HUDEP-2 (cell line): ENCODE measurements at regions not wholly inside any gene's neighbourhood (a gene's known extent, or its start where the extent isn't known, plus 50 kb on each side); places are given as distances from the start of the nearest gene placed in this dataset.

ENCODE experiments used
- DNase-seq, 76 experiments: peaks; one replicate each; lab custom pipeline; 2025; ENCODE audit not compliant: unreplicated experiment in 76 of 76; lab: John Stamatoyannopoulos, UW

DNA sequence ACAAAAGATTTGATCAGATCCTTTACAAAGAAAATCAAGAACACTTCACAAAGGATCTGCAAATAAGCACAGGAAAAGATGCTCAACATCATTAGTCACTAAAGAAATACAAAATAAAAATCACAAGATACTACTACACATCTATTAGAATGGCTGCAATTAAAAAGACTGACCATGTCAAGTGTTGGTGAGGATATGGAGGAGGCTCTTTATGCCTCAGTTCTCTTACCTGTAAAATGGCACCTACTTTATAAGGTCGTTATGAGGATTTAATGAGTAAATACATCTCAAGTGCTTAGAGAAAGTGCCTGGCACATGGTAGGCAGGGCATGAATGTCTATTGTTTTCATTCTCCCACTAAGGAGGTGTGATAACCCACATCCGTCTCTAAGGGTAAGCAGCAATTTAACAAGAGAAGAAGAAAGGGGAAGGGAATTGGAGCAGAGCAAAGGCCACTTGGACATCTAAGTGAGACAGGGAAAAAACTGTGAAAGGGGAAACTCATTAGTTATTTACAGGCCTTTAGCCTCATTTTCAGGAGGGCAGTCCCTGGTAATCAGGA, 157.5 kb upstream of the NFE2L3 start:
- DNase-seq = no peak

- DNase-seq = no peak
Observed at GRCh38 chr7:25995216-25995615, 156.8 kb upstream of the NFE2L3 start.

- no peak for DNase-seq
Observed at GRCh38 chr7:25996006-25996408, 156.0 kb upstream of the NFE2L3 start.

GRCh38 chr7:25998499-25998898, 153.5 kb upstream of the NFE2L3 start:
- no peak for DNase-seq

GRCh38 chr7:26000841-26001240, 151.2 kb upstream of the NFE2L3 start:
- no peak for DNase-seq

DNA sequence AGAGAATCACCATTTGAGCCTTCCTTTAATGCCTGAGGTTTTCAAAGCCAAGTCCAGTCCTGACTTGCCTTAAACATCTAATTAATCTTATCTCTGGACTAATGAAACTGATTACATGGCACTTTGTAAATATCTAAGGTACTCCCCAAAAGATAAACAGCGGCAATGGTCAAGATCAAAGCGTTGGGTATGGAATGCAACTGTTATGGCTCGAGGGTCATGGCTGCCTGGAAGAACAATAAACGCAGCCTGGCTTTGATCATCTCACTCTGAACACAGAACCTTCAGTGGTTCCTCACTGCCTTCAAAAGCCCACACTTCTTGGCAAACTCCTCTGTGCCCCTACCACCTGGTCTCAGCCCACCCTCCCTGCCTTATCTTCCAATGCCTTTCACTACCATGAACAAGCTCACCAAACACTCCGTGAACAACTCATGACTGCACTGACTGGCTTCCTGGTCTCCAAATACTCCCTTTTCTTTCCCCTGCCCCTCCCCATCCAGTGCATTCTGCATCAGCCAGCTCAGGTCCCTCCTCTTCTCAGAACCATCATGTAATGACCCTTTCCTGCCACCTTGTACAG, 150.2 kb upstream of the NFE2L3 start:
- no peak for DNase-seq

DNA sequence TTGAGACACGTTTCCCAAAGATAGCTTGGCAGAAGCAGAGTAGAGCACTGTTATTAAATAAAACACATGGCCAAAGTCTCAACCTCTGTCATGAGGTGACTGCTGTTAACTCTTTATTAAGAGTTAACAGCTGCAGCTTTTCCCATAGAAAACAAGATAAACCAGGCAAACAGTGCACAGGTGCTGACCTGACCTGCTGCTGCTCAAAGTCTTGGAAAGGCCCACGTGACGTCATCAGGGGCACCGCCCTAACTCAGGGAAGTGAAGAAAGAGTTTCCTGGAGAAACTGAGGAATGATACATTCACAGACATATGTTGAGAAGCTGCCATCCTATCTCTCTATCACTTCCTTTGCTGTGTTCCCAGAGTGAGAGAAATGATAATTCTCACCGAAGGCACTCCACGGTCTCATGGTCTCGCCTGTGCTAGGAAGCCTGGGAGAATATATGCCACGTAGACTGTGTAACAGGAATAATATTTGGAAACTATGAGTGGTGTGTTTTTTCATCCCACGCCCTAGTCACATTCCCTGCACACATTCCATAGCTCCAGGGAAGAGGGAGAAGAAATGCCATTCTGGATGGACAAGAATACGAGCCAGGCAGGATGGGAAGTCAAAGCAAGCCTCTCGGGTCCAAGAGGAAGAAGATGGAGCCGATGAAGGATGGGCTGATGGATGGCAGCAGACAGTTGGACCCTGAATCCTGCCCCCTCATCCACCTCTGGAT, 146.2 kb upstream of the NFE2L3 start:
- DNase-seq = no peak

DNA sequence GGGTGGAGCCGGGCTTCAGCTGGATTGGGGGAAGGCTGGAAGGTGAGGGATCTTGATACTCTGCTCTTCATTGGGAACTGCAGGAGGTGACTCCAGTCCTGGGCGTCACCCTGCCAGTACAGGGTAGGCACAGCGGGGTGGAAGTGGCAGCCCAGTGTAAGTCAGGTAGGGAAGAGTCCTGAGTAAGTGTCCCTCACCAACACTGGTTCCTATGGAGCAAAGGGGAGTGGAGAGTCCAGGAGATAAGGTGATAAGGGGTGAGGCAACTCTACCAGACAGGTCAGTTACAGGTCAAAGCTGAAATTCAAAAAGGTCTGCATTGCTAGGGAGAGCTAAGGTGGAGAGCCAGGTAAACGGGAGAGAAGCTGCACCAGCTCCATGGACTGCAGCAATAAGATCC, 145.6 kb upstream of the NFE2L3 start:
- DNase-seq = no peak

GRCh38 chr7:26007510-26007909, 144.5 kb upstream of the NFE2L3 start:
- no peak for DNase-seq

DNA sequence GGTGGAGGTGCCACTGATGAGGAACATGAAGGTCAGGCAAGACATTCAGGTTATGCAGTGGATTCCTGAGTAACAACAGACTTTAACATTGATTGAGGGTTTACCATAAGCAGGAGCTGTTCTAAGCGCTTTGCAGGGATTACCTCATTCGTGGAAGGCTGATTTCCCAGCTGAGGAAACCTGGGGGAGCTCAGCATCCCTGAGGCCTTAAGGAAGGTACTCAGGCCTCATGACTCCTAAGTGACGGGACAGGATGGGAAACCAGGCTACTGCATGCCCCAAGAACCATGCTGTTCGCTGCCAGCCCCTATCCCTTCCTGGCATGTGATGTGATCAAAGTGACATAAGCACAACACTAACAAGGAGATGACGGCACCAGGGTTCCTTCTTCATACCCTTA, 143.6 kb upstream of the NFE2L3 start:
- no peak for DNase-seq

GRCh38 chr7:26011039-26011696, 140.8 kb upstream of the NFE2L3 start:
- DNase-seq = no peak

DNA sequence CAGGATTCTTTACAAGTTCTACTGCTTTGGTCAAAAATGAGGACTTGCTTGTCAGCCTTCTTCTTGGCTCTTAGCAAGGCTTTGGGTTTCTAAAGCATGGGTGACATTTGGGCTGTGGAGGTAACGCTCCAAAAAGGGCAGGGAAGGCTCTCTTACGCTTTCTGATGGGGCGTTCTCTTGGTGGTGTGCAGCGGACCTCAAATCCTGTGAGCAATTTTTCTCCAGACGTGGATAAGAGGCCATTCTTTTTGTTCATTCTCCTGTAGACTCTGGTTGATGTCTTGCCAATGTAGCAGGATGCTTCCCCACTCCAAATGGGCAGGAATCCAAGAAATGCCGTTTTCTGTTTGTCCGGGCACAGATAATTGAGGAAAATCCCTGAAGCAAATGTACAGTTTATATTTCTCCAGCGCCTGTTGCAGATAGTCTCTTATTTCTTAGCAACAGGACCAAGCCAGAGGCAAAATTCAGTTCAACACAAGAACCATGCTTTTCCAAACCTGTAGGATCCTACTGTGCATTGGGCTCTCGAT, 138.4 kb upstream of the NFE2L3 start:
- DNase-seq = no peak

DNA sequence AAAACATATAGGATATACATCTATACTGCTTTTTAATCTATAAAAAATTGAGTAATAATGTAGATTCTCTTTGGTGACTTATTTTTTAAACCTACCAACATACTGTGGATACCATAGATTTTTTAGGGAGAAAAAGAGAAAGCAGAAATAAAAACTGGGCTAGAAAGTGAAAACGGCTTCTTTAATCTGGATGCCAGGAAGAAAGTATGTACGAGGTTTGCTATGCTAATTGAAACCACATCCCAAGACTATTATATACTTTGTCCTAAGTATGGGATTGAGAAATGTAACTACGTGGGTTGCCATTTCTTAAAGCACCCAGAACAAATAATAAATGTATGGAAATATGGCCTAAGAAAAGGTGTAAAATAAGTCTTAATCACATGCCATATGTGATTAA, 129.0 kb upstream of the NFE2L3 start:
- DNase-seq = no peak

DNA sequence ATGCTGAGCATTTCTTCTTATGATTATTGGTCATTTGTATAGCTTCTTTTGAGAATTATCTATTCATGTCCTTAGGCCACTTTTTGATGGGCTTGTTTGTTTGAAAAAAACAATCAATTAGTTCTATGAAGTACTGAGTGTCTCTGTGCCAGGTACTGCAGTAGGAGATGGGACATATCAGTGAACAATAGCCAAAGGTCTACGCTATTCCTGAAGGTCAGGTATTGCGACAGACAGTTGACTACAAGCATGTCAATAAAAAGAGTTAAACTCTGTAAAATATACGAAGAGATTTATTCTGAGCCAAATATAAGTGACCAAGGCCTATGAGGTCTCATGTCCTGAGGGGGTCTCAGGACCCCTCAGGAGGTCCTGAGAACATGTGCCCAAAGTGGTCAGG, 122.1 kb upstream of the NFE2L3 start:
- no peak for DNase-seq

GRCh38 chr7:26034391-26034790, 117.6 kb upstream of the NFE2L3 start:
- DNase-seq = no peak

DNA sequence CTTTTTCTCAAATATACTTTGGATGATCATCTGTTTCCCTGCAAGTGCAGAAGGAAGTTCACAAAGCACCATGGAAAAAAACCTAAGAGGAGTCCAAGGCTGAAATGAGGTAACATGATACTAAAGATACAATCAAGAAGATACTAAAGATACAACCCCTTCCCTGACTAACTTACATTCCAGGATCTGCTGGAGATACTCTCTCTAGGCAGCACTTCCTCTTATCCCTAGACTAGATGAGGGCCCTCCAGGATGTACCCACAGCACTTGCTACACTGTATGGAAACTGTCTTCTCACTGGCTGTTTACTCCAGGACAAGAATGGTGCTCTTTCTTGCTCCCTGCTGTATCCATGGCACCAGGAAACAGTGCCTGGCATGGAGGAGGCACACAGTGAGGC, 116.4 kb upstream of the NFE2L3 start:
- DNase-seq = no peak

GRCh38 chr7:26036092-26036491, 115.9 kb upstream of the NFE2L3 start:
- DNase-seq = no peak

DNA sequence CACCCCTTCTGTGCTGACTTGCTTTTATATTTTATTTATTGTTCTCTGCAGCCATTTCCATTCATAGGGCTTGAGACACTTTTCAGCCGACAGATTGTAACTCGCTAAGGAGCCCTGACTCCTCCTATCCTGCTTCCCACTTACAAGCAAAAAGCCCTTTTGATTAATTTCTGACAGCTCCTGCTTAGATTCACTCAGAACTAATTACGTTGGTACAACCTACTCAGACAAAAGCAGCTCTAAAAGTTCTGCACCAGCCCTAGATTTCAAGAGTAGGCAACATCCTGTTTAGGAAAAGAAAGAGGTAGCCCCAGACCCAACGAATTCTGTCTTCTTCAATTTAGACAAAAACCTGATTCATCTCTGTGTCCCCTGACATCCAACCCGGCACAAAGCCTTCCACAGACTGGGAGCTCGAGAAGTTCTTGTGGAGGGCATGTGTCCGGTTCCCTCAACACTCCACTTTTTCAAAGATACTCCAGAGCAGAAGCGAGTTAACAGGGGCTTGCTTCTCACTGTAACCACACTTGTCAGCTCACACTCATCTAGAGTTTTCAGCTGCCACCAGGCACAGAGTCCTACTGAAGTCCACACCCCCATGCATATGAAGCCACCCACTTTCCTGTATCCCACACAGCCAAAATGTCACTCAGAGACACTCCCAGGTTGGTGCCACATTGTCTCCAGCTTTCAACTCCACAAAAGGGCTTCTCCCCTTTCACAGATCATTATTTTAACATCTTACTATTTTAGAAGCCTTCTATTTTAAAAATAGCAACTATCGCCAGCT, 113.6 kb upstream of the NFE2L3 start:
- DNase-seq = no peak

GRCh38 chr7:26040085-26040484, 111.9 kb upstream of the NFE2L3 start:
- no peak for DNase-seq

DNA sequence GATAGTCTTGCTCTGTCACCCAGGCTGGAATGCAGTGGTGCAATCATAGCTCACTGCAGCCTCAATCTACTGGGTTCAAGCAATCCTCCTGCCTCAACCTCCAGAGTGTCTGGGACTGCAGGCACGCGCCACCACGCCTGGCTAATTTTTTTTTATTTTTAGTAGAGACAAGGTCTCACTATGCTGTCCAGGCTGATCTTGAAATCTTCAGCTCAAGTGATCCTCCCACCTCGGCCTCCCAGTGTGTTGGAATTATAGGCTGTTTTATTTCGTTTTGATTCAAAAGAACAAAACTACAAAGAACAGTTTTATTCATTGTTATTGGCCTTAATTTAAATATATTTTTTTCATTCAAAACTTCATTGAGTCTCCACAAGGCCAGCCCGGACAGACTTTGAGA, 109.8 kb upstream of the NFE2L3 start:
- DNase-seq = no peak

DNA sequence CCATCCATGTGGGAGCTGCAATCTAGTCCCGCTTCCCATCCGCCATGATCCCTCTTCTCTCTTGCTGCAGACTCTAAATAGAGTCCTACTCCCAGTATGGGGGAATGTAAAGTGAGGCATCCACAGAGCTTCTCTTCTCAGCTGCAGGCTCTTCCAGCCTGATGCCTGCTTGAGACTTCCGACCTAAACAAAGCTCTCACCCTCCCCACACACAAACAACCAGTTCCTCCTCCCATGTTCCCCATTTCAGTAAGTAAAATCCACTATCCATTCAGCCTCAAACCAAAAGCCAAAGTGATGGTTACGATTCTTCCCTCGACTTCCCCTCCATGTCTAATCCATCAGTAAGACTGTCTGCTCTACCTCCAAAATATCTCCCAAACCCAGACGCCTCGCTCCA, 108.2 kb upstream of the NFE2L3 start:
- no peak for DNase-seq
